ENCODE measurements at regions not wholly inside any gene's neighbourhood (a gene's known extent, or its start where the extent isn't known, plus 50 kb on each side); places are given as distances from the start of the nearest gene placed in this dataset.

- TF ChIP-seq CTCF (IDR thresholded peaks at IDR 0.05) (no peak), EP300 (IDR thresholded peaks at IDR 0.05) (no peak), POLR2A (IDR thresholded peaks at IDR 0.05) (no peak)
Observed at GRCh38 chr2:40653829-40654228, 201.9 kb upstream of the SLC8A1 start.
